Activated naive CD4-positive, alpha-beta T cell treated with anti-CD3 and anti-CD28 coated beads, Interleukin-2, amount 50 U/mL, for 16 hours (primary cell): ENCODE measurements at regions not wholly inside any gene's neighbourhood (a gene's known extent, or its start where the extent isn't known, plus 50 kb on each side); places are given as distances from the start of the nearest gene placed in this dataset.
"Not testable (repeated sequence)": the region's sequence is repeated elsewhere in the genome, so short reads cannot be mapped to it uniquely, and the experiment has no call there.

ENCODE experiments used
- DNase-seq: peaks from one replicate; pipeline ENCODE4 v3.0.0-alpha.2; 2020

- DNase-seq: no peak
Observed at GRCh38 chr9:113665064-113665463, 201.5 kb downstream of the RGS3 start.

- DNase-seq: no peak
Observed at GRCh38 chr9:113665756-113666155, 202.2 kb downstream of the RGS3 start.

- DNase-seq: no peak
Observed at GRCh38 chr9:113668061-113668460, 204.5 kb downstream of the RGS3 start.

- DNase-seq: no peak
Observed at GRCh38 chr9:113669522-113670115, 206.1 kb downstream of the RGS3 start.

- DNase-seq: no peak
Observed at GRCh38 chr9:113673726-113674125, 202.4 kb upstream of the ZNF618 start.

GRCh38 chr9:113674436-113674835 lies 201.7 kb upstream of the ZNF618 start:
- DNase-seq: no peak

- no peak for DNase-seq
Observed at GRCh38 chr9:113675475-113675941, 200.6 kb upstream of the ZNF618 start.

GRCh38 chr9:113677057-113677456 lies 199.1 kb upstream of the ZNF618 start:
- DNase-seq: no peak

GRCh38 chr9:113677569-113677968 lies 198.5 kb upstream of the ZNF618 start:
- DNase-seq: no peak

GRCh38 chr9:113678119-113678858 lies 197.8 kb upstream of the ZNF618 start:
- no peak for DNase-seq

GRCh38 chr9:113678859-113679256 lies 197.3 kb upstream of the ZNF618 start:
- no peak for DNase-seq

GRCh38 chr9:113682297-113682771 lies 193.8 kb upstream of the ZNF618 start:
- DNase-seq: no peak

GRCh38 chr9:113685636-113686035 lies 190.5 kb upstream of the ZNF618 start:
- DNase-seq: not testable (repeated sequence)

GRCh38 chr9:113687107-113687679 lies 188.9 kb upstream of the ZNF618 start:
- DNase-seq: no peak

GRCh38 chr9:113687680-113688371 lies 188.3 kb upstream of the ZNF618 start:
- DNase-seq: no peak

GRCh38 chr9:113690055-113690740 lies 185.9 kb upstream of the ZNF618 start:
- no peak for DNase-seq

GRCh38 chr9:113692256-113692655 lies 183.9 kb upstream of the ZNF618 start:
- DNase-seq: no peak

- no peak for DNase-seq
Observed at GRCh38 chr9:113694912-113695311, 181.2 kb upstream of the ZNF618 start.

GRCh38 chr9:113695440-113695851 lies 180.7 kb upstream of the ZNF618 start:
- DNase-seq: no peak

GRCh38 chr9:113695901-113696300 lies 180.2 kb upstream of the ZNF618 start:
- no peak for DNase-seq

- DNase-seq: no peak
Observed at GRCh38 chr9:113701774-113702755, 174.0 kb upstream of the ZNF618 start.
